ENCODE measurements at regions not wholly inside any gene's neighbourhood (a gene's known extent, or its start where the extent isn't known, plus 50 kb on each side); places are given as distances from the start of the nearest gene placed in this dataset.

DNA sequence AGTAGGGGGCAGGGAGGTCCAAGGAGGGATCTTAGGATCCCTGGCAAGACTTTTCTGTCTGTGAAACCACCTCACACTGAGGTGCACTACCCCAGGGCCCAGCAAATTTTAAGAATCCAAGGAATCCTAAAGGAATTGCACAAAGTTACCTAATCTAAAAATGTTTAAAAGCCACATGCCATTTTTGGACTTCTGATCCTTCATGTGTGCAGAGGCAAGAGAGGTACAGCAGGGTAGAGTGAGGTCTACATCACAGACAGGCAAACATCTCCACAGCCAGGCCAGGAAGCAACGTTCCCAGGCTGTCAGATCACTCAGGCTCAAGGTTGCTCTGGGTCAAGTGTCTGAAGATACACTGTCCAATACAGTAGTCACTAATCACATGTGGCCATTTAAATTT, 324.6 kb upstream of the DUSP10 start:
- TF ChIP-seq, protein P1, sequence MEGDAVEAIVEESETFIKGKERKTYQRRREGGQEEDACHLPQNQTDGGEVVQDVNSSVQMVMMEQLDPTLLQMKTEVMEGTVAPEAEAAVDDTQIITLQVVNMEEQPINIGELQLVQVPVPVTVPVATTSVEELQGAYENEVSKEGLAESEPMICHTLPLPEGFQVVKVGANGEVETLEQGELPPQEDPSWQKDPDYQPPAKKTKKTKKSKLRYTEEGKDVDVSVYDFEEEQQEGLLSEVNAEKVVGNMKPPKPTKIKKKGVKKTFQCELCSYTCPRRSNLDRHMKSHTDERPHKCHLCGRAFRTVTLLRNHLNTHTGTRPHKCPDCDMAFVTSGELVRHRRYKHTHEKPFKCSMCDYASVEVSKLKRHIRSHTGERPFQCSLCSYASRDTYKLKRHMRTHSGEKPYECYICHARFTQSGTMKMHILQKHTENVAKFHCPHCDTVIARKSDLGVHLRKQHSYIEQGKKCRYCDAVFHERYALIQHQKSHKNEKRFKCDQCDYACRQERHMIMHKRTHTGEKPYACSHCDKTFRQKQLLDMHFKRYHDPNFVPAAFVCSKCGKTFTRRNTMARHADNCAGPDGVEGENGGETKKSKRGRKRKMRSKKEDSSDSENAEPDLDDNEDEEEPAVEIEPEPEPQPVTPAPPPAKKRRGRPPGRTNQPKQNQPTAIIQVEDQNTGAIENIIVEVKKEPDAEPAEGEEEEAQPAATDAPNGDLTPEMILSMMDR (IDR thresholded peaks at IDR 0.05; ENCODE audit: extremely low read depth, missing control alignments) = no peak
- DNase-seq (ENCODE audit: low spot score) = no peak

DNA sequence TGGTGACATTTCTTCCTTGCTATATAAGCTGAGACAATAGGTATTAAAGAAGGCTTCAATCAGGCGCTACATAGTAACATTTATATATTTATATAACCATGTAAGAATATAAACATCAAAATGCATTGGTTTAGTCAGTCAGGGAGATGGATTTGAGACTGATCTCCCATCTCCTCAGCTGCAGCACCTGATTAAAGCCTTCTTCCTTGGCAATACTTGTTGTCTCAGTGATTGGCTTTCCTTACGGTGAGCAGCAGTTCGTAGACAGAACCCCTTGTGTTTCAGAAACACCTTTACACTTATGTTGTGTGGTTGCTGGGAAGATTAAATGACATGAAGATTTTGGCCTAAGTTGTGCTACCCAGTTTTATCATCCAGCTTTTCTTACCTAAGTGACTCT, 323.3 kb upstream of the DUSP10 start:
- TF ChIP-seq, protein P1 (IDR thresholded peaks at IDR 0.05; ENCODE audit: extremely low read depth, missing control alignments) = no peak
- DNase-seq (ENCODE audit: low spot score) = no peak

DNA sequence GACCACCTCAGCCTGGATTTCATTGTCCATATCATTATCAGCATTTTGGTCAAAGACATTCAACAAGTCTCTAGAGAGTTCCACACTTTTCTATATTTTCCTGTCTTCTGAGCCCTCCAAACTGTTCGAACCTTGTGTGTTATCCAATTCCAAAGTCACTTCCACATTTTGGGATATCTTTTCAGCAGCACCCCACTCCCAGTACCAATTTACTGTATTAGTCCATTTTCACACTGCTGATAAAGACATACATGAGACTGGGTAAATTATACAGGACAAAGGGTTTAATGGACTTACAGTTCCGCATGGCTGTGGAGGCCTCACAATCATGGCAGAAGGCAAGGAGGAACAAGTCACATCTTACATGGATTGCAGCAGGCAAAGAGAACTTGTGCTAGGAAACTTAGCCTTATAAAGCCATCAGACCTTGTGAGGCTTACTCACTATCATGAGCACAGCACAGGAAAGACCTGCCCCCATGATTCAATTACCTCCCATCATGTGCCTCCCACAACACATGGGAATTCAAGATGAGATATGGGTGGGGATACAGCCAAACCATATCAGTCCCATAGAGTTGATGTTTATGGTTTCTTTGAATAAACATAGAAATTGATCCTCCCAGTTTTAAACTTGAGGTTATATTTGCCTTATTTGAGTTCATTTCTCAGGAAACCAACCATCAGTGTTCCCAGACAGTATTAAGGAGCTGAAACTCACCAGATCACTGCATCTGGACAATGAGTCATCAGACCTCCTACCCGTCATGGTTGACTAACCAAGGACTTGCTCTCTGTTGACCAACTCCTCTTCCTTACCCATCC, 322.7 kb upstream of the DUSP10 start:
- TF ChIP-seq, protein P1 (IDR thresholded peaks at IDR 0.05; ENCODE audit: extremely low read depth, missing control alignments) = no peak
- no peak for DNase-seq (ENCODE audit: low spot score)

DNA sequence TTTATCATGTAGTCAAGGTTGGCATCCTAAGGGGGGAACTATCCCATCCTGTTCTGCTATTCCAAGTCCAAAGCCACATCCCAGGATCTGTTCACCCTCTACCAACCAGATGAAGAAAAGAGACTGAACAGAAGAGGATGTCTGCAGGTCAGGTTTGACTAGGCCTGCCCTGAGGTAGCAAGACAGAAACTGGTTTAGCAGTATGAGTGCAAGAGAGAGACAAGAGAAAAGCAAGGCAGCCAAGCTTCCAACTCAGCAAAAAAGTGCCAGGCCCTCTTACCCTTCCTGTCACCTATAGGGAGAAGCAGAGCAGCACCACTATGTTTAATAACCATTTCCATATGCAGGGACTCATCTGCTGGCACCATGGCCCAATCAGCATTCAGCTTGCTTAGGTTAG, 320.8 kb upstream of the DUSP10 start:
- DNase-seq (ENCODE audit: low spot score) = no peak
- TF ChIP-seq, protein P1 (IDR thresholded peaks at IDR 0.05; ENCODE audit: extremely low read depth, missing control alignments) = no peak

DNA sequence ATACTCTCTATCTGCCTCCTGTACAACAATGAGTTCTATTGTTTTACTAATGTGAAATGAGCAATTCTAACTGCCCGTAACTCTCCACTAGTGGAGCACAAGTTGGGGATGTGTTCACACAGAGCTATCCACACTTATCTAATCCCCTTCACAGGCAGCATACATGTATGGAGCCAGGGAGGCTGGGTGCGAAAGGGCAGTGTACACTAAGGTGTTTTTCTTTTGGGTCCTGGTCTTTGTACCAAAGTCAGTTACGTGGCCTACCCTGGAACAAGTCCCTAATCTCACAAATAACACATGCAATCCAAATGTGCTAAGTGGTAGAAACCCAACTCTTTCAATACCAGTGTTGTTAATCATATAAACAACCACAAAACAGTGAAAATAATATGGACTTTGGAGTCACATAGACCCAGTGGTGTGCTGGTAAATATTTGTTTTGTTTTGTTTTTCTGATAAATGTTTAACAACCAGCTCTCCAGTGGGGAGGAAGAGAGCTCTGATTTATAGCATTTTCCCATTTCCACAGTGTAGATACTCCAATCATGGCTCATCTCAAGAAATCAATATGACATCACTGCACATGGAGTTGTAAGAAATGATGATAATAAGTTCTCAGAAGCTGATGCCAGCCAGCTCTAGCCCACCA, 319.9 kb upstream of the DUSP10 start:
- no peak for DNase-seq (ENCODE audit: low spot score)
- TF ChIP-seq, protein P1 (IDR thresholded peaks at IDR 0.05; ENCODE audit: extremely low read depth, missing control alignments) = no peak

DNA sequence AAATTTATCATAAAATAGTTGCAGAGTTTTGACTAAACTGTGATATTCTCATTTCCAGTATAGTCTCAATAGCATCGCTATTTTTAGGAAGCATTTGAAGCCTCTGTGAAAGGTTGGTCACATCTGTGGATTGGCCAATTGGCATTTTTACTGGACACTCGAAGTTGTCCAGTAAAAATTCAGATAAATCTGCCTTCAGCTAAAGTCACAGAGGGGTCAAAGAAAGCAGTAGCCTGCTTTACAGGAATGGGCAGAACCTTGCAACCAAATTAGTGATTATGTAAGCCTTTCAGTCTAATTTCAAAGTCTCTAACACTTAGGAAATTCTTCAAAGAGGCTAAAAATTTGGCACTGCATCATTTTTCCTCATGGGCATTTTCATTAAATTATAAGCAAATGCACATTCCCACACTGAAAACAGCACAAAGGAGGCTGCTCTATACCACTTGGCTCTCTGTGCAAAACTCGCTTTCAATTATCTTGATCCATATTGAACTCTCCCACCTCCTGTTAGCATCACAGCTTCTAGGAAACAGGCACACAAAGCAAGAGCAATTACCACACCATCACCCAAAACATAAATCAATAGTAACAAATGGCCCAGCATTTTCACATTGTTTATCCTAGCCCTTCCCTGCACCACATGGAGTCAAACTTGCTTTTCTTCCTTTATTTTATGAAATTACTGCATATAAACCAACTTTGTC, 318.5 kb upstream of the DUSP10 start:
- no peak for DNase-seq (ENCODE audit: low spot score)
- TF ChIP-seq, protein P1 (IDR thresholded peaks at IDR 0.05; ENCODE audit: extremely low read depth, missing control alignments) = no peak

DNA sequence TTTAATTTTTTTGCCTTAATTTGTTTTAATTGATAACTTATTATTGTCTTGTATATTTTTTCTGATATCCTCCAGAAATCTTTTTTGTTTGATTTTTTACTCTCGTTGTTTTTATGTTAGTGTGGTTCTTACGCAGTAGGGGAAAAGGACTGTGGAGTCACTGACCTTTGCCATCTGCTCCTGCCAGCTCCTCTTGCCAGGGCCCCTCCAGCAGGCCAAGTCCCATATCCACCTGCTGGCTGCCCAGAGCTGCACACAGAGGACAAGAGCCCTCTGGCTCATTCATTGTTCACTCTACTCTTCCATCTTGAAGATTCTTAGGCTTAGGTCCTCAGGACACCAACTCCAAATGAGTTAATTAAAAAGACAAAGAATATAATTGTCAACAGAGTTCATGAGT, 316.4 kb upstream of the DUSP10 start:
- TF ChIP-seq, protein P1 (IDR thresholded peaks at IDR 0.05; ENCODE audit: extremely low read depth, missing control alignments) = no peak
- DNase-seq (ENCODE audit: low spot score) = no peak

All from GM20000 (cell line).